DOHH2 (cell line): ENCODE measurements at regions not wholly inside any gene's neighbourhood (a gene's known extent, or its start where the extent isn't known, plus 50 kb on each side); places are given as distances from the start of the nearest gene placed in this dataset.
"Not testable (repeated sequence)": the region's sequence is repeated elsewhere in the genome, so short reads cannot be mapped to it uniquely, and the experiment has no call there.

ENCODE experiments used
- H3F3A ChIP-seq: fragments of 200-600 bp; sonication (generic), shearing (Covaris generic); 2 replicates; pipeline ENCODE4 v1.6.0; 2016; ENCODE audit warnings: antibody characterized with exemption, mild to moderate bottlenecking; ENCODE audit not compliant: control insufficient read depth, insufficient read depth
- H3K27ac ChIP-seq: fragments of 200-600 bp; sonication (generic); 2 replicates; pipeline ENCODE4 v1.5.1; 2014; ENCODE audit warnings: low read depth, mild to moderate bottlenecking, low read length, moderate library complexity
- H3K27me3 ChIP-seq: fragments of 200-600 bp; sonication (generic); 2 replicates; pipeline ENCODE4 v1.6.1; 2014; ENCODE audit warnings: mild to moderate bottlenecking, low read length, mixed read lengths; ENCODE audit not compliant: control insufficient read depth
- H3K36me3 ChIP-seq: fragments of 200-600 bp; sonication (generic); 2 replicates; pipeline ENCODE4 v1.6.1; 2014; ENCODE audit warnings: mild to moderate bottlenecking, low read length, moderate library complexity, mixed read lengths; ENCODE audit not compliant: control insufficient read depth
- H3K4me1 ChIP-seq: fragments of 200-600 bp; sonication (generic); 2 replicates; pipeline ENCODE4 v1.6.1; 2014; ENCODE audit warnings: mild to moderate bottlenecking, low read length, mixed read lengths; ENCODE audit not compliant: control insufficient read depth
- H3K4me2 ChIP-seq: fragments of 200-600 bp; sonication (generic); 2 replicates; pipeline ENCODE4 v1.6.0; 2014; ENCODE audit warnings: mild to moderate bottlenecking, low read length, moderate library complexity
- H3K4me3 ChIP-seq: fragments of 200-600 bp; sonication (generic); 2 replicates; pipeline ENCODE4 v1.5.1; 2014; ENCODE audit warnings: mild to moderate bottlenecking, low read length, mixed read lengths
- H3K79me2 ChIP-seq: fragments of 200-600 bp; sonication (generic); 2 replicates; pipeline ENCODE4 v1.6.1; 2014; ENCODE audit warnings: mild to moderate bottlenecking, low read length, mixed read lengths; ENCODE audit not compliant: control insufficient read depth
- H3K9me2 ChIP-seq: fragments of 200-600 bp; sonication (generic); replicated peaks from 2 replicates; pipeline ENCODE4 v1.6.1; 2014; ENCODE audit warnings: mild to moderate bottlenecking, low read length, mixed read lengths; ENCODE audit not compliant: control insufficient read depth
- H3K9me3 ChIP-seq: fragments of 200-600 bp; sonication (generic); 2 replicates; pipeline ENCODE4 v1.6.1; 2014; ENCODE audit warnings: antibody characterized with exemption, low read length, mixed read lengths; ENCODE audit not compliant: control insufficient read depth, insufficient read depth
- H4K20me1 ChIP-seq: fragments of 200-600 bp; sonication (generic); 2 replicates; pipeline ENCODE4 v1.6.0; 2014; ENCODE audit warnings: low read depth, mild to moderate bottlenecking, antibody characterized with exemption, low read length, moderate library complexity; ENCODE audit not compliant: control insufficient read depth, insufficient read depth
- EZH2phosphoT487 ChIP-seq: fragments of 200-600 bp; sonication (generic); IDR thresholded peaks from 2 replicates; pipeline ENCODE4 v1.6.1; 2017; ENCODE audit warnings: borderline replicate concordance, mild to moderate bottlenecking, antibody characterized with exemption, low read length, moderate library complexity, mixed read lengths
- TF ChIP-seq, protein P1 (sequence below): fragments of 200-600 bp; sonication (generic); IDR thresholded peaks from one replicate; pipeline ENCODE4 v1.5.1; 2014; ENCODE audit warnings: antibody characterized with exemption, mild to moderate bottlenecking, low read depth, low read length; ENCODE audit not compliant: poor library complexity, severe bottlenecking

- Histone ChIP-seq H3K9me2 (no peaks in the 10 kb centered on the region), H3K27me3 (peaks cover 3% of the 10 kb centered on the region), H4K20me1 (no peaks in the 10 kb centered on the region), H3K79me2 (no peaks in the 10 kb centered on the region), H3K4me3 (no peak overlapping the region), H3K27ac (no peak overlapping the region), H3K4me2 (no peak overlapping the region), H3K4me1 (no peaks in the 10 kb centered on the region), H3K9me3 (no peaks in the 10 kb centered on the region), H3F3A (no peaks in the 10 kb centered on the region), H3K36me3 (no peaks in the 10 kb centered on the region)
- no peak for TF ChIP-seq EZH2phosphoT487
- TF ChIP-seq, protein P1, sequence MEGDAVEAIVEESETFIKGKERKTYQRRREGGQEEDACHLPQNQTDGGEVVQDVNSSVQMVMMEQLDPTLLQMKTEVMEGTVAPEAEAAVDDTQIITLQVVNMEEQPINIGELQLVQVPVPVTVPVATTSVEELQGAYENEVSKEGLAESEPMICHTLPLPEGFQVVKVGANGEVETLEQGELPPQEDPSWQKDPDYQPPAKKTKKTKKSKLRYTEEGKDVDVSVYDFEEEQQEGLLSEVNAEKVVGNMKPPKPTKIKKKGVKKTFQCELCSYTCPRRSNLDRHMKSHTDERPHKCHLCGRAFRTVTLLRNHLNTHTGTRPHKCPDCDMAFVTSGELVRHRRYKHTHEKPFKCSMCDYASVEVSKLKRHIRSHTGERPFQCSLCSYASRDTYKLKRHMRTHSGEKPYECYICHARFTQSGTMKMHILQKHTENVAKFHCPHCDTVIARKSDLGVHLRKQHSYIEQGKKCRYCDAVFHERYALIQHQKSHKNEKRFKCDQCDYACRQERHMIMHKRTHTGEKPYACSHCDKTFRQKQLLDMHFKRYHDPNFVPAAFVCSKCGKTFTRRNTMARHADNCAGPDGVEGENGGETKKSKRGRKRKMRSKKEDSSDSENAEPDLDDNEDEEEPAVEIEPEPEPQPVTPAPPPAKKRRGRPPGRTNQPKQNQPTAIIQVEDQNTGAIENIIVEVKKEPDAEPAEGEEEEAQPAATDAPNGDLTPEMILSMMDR: no peak
These were observed 162.8 kb upstream of the ANKFN1 start for GRCh38 chr17:55990332-55991006.

DNA sequence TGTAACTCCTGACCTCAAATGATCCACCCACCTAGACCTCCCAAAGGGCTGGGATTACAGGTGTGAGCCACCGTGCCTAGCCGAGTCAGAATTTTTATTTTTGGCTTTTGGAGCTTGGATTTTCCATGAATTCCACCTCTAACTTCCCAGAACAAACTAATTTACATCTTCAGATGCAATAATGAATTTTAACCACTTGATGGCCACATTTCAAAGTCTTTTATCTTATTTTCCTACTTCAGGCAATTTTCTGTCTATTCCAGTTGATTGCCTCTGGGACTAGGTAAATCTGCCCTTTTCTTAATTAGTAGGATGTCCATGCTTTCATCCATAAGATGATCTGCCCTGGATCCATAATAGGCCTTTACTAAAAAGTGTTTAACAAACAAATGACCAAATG lies 156.4 kb upstream of the ANKFN1 start:
- H3K9me2 ChIP-seq: no peaks in the 10 kb centered on the region
- no peak overlapping the region for H3K4me3 ChIP-seq
- no peak for TF ChIP-seq EZH2phosphoT487
- TF ChIP-seq, protein P1: peak; percentile 19
- H3K79me2 ChIP-seq: no peaks in the 10 kb centered on the region
- no peaks in the 10 kb centered on the region for H3K9me3 ChIP-seq
- no peaks in the 10 kb centered on the region for H3K36me3 ChIP-seq
- no peak overlapping the region for H3K27ac ChIP-seq
- H3F3A ChIP-seq: no peaks in the 10 kb centered on the region
- no peaks in the 10 kb centered on the region for H3K27me3 ChIP-seq
- H3K4me2 ChIP-seq: no peak overlapping the region
- H3K4me1 ChIP-seq: no peaks in the 10 kb centered on the region
- no peaks in the 10 kb centered on the region for H4K20me1 ChIP-seq

DNA sequence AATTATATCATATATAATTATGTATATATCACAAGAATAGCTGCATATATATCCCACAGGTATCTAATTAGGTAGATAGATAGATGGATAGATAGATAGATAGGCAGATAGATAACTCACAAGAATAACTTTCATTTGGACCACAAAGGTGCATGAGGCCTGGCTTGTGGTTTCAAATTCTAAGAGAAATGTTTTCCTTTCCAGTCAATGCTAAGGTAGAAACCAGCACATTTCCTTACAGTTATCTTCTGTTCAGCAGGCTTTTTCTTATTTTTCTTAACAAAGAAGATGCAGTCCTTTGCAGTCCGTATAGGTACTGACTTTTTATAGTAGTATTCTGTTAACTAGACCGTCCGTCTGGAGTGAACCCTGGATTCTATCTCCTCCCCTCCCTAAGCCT lies 152.9 kb upstream of the ANKFN1 start:
- no peak overlapping the region for H3K4me3 ChIP-seq
- no peaks in the 10 kb centered on the region for H3F3A ChIP-seq
- no peaks in the 10 kb centered on the region for H3K27me3 ChIP-seq
- H3K4me1 ChIP-seq: no peaks in the 10 kb centered on the region
- H3K79me2 ChIP-seq: no peaks in the 10 kb centered on the region
- H3K27ac ChIP-seq: no peak overlapping the region
- H3K4me2 ChIP-seq: no peak overlapping the region
- no peaks in the 10 kb centered on the region for H3K36me3 ChIP-seq
- TF ChIP-seq EZH2phosphoT487: no peak
- TF ChIP-seq, protein P1: no peak
- no peaks in the 10 kb centered on the region for H4K20me1 ChIP-seq
- no peaks in the 10 kb centered on the region; the same call in 1 of the 2 replicates for H3K9me3 ChIP-seq
- H3K9me2 ChIP-seq: no peaks in the 10 kb centered on the region

DNA sequence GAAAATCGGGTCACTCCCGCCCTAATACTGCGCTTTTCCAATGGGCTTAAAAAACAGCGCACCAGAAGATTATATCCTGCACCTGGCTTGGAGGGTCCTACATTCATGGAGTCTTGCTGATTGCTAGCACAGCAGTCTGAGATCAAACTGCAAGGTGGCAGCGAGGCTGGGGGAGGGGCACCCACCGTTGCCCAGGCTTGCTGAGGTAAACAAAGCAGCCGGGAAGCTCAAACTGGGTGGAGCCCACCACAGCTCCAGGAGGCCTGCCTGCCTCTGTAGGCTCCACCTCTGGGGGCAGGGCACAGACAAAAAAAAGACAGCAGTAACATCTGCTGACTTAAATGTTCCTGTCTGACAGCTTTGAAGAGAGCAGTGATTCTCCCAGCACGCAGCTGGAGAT lies 150.6 kb upstream of the ANKFN1 start:
- H3K36me3 ChIP-seq, H3K4me1 ChIP-seq, H3K4me3 ChIP-seq, H3K9me2 ChIP-seq, H3K79me2 ChIP-seq, H3K9me3 ChIP-seq, H4K20me1 ChIP-seq, H3F3A ChIP-seq, H3K27me3 ChIP-seq, H3K4me2 ChIP-seq, H3K27ac ChIP-seq: not testable (repeated sequence)
